Lung (tissue), 11 donors: ENCODE measurements at regions not wholly inside any gene's neighbourhood (a gene's known extent, or its start where the extent isn't known, plus 50 kb on each side); places are given as distances from the start of the nearest gene placed in this dataset.

Experiments
- ATAC-seq: fragments of 200-7000 bp; cut with Tn5 transposase; one replicate; pipeline ENCODE4 v1.9.1; 2020; ENCODE audit warnings: moderate number of reproducible peaks; ENCODE audit not compliant: insufficient read depth, low FRiP score
- DNase-seq, 3 donors: peaks; one replicate each; pipeline ENCODE4 v3.0.0-alpha.2; 2013 to 2017
- H3K27ac ChIP-seq, 2 donors: one replicate each; pipeline ENCODE4 v1.5.1; 2013; ENCODE audit warnings: mild to moderate bottlenecking in 2 of 2, moderate library complexity in 2 of 2, control low read depth in 1 of 2, inconsistent platforms in 1 of 2, low read depth in 1 of 2, low read length in 1 of 2
- H3K27me3 ChIP-seq, 3 donors: one replicate each; pipeline ENCODE4 v1.5.1; 2013; ENCODE audit warnings: low read length in 2 of 3; ENCODE audit not compliant: control insufficient read depth in 3 of 3, insufficient read depth in 3 of 3
- H3K36me3 ChIP-seq, 4 donors: one replicate each; pipeline ENCODE4 v1.5.1; 2013; ENCODE audit warnings: low read length in 4 of 4, mild to moderate bottlenecking in 1 of 4, moderate library complexity in 1 of 4; ENCODE audit not compliant: control insufficient read depth in 4 of 4, insufficient read depth in 4 of 4
- H3K4me1 ChIP-seq, 5 donors: one replicate each; pipeline ENCODE4 v1.5.1; 2013; ENCODE audit warnings: low read length in 5 of 5, mild to moderate bottlenecking in 2 of 5, moderate library complexity in 1 of 5; ENCODE audit not compliant: control insufficient read depth in 5 of 5, insufficient read depth in 5 of 5
- H3K4me3 ChIP-seq: one replicate; pipeline ENCODE4 v1.5.1; 2013; ENCODE audit warnings: mild to moderate bottlenecking, control low read depth, moderate library complexity
- H3K9ac ChIP-seq, 2 donors: one replicate each; pipeline ENCODE4 v1.5.1; 2013; ENCODE audit warnings: low read length in 2 of 2, control low read depth in 1 of 2; ENCODE audit not compliant: insufficient read depth in 1 of 2
- H3K9me3 ChIP-seq, 4 donors: one replicate each; pipeline ENCODE4 v1.5.1; 2013; ENCODE audit warnings: low read length in 3 of 4, mild to moderate bottlenecking in 1 of 4, moderate library complexity in 1 of 4; ENCODE audit not compliant: control insufficient read depth in 4 of 4, insufficient read depth in 3 of 4
- WGBS, 2 donors: extraction: QIAGEN DNeasy Blood & Tissue Kit; methylation state at CpG; one replicate each; pipeline ENCODE4 v1.1.7; 2013; 5-methylcytosine and 5-hydroxymethylcytosine counted together
- TF ChIP-seq, protein P1 (sequence below): IDR thresholded peaks from 2 replicates; pipeline ENCODE4 v1.5.1; 2012; ENCODE audit warnings: mild to moderate bottlenecking; ENCODE audit errors: control extremely low read depth, extremely low read depth
- donor health status: control.
- donor health status: control.
- donor health status: Bipolar disorder and iron deficiency.
- donor health status: healthy.
- donor health status: DM: yes; HTN: yes; CAD: no.

DNA sequence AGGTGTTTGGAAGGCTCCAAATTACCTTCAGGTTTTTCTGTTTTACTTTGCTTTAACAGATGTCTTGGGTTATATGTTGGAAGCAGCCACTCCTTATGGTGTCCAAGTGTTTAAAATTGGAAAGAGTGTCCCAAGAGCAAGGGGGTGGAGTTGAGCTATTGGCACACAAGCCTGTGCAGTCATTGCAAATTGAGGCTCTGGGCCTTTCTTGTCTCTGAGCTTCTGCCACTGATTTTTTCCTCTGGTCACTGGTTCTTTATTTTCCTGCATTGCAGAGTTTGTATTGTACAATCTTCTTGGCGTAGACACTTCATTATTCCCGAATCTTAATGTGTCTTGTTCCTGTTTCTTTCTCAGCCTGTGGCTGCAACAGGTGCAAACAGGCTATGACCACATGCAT lies 598.8 kb downstream of the RNF144B start:
- 70 to 74% methylated on average over 2 of the region's 2 CpGs for WGBS, 2 donors
- Histone ChIP-seq H3K9me3 (no peaks in the 10 kb centered on the region), H3K27ac (no peak overlapping the region), H3K9ac (no peak overlapping the region), H3K4me1 (peaks cover 0 to 6% (median 0%) of the 10 kb centered on the region in 5 donors), H3K27me3 (no peaks in the 10 kb centered on the region), H3K36me3 (no peaks in the 10 kb centered on the region), H3K4me3 (no peak overlapping the region)
- DNase-seq, result no peak
- TF ChIP-seq, protein P1, sequence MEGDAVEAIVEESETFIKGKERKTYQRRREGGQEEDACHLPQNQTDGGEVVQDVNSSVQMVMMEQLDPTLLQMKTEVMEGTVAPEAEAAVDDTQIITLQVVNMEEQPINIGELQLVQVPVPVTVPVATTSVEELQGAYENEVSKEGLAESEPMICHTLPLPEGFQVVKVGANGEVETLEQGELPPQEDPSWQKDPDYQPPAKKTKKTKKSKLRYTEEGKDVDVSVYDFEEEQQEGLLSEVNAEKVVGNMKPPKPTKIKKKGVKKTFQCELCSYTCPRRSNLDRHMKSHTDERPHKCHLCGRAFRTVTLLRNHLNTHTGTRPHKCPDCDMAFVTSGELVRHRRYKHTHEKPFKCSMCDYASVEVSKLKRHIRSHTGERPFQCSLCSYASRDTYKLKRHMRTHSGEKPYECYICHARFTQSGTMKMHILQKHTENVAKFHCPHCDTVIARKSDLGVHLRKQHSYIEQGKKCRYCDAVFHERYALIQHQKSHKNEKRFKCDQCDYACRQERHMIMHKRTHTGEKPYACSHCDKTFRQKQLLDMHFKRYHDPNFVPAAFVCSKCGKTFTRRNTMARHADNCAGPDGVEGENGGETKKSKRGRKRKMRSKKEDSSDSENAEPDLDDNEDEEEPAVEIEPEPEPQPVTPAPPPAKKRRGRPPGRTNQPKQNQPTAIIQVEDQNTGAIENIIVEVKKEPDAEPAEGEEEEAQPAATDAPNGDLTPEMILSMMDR, result no peak
- ATAC-seq, result no peak

DNA sequence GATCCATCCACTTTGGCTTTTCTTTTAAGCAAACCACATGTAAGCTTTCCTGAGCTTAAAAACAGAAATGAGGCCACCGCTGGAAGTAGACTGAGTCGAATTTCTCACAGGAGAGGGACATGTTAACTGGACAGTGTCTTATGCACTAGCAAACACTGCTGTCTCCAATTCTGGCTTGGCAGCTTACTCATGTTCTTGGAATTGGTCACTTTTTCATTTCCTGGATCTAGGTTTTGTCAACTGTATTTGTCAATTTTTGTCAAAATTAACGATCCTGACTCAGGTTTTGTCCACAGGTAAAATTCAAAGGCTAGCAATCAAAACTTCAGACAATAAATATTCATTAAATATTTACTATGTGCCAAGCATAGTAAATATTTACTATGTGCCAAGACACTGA lies 601.5 kb downstream of the RNF144B start:
- no peak overlapping the region for H3K4me3 ChIP-seq
- 82 to 88% methylated on average over 3 of the region's 3 CpGs for WGBS, 2 donors
- no peak overlapping the region for H3K9ac ChIP-seq
- no peaks in the 10 kb centered on the region for H3K36me3 ChIP-seq
- no peaks in the 10 kb centered on the region for H3K27me3 ChIP-seq
- TF ChIP-seq, protein P1, result no peak
- no peak overlapping the region for H3K27ac ChIP-seq
- DNase-seq (no peak), ATAC-seq (no peak)
- H3K4me1 ChIP-seq, result peaks cover 0 to 6% (median 0%) of the 10 kb centered on the region in 5 donors
- H3K9me3 ChIP-seq, result no peaks in the 10 kb centered on the region

DNA sequence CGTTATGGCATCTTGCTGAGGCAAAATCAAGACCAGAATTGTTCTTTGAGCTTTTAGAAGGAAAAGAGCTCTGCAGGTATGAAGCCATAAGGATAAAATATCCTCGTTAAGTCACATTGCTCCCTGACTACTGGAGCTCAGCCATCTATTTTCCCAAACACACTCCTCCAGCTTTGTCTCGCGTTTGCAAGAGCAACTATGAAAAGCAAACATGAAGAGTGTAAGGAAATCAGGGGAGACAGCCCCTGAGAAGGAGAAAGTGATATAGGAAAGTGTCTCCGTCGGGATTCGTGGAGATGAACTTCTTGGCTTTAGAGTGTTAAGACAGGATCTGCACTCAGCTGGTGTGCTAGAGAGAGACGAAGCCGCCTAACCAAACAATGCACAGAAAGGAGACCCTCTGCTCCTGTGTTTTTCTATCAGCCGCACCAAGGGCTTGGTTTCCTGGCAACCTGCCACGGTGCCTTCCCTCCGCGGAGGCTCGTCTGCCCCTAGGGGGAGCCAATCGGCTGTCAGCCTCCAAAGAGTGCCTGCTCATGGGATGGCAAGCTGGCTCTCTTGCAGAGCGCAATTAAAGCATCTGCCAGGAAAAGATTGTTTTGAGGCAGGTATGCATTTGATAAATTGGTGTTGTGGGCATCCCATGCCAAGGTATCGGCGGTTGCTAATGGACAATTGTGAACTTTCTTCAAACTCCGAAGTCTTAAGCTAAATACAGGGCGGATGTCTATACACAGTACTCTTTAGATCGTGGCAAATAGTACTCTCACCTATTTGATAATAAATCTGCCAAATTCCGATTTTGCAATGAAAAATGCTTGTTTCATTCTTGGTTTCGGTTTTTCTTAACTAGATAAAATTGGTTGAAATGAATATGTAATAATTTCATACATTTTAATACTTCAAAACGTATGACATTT lies 603.2 kb downstream of the RNF144B start:
- H3K4me3 ChIP-seq, result no peak overlapping the region
- peak overlapping the region in 1 of 2 donors; percentile 34 for H3K9ac ChIP-seq
- H3K27me3 ChIP-seq, result no peaks in the 10 kb centered on the region
- H3K9me3 ChIP-seq, result no peaks in the 10 kb centered on the region
- no peaks in the 10 kb centered on the region for H3K36me3 ChIP-seq
- peaks cover 0 to 6% (median 0%) of the 10 kb centered on the region in 5 donors for H3K4me1 ChIP-seq
- WGBS, 2 donors, result 33 to 35% methylated on average over 24 of the region's 24 CpGs
- no peak overlapping the region for H3K27ac ChIP-seq
- DNase-seq, result peak; percentile 91 to 93 (median 91)
- TF ChIP-seq, protein P1, result peak; percentile 26
- peak; percentile 53 for ATAC-seq
